ACC112 (cell line): ENCODE measurements at regions not wholly inside any gene's neighbourhood (a gene's known extent, or its start where the extent isn't known, plus 50 kb on each side); places are given as distances from the start of the nearest gene placed in this dataset.

Experiments
- H2AFZ ChIP-seq: fragments of 200-600 bp; sonication (generic); one replicate; pipeline ENCODE4 v1.6.0; 2017; ENCODE audit warnings: antibody characterized with exemption, low read length; ENCODE audit not compliant: unreplicated experiment
- H3K27ac ChIP-seq: fragments of 200-600 bp; sonication (generic); 2 replicates; pipeline ENCODE4 v1.5.1; 2014; ENCODE audit warnings: low read depth, mild to moderate bottlenecking, antibody characterized with exemption, low read length, moderate library complexity
- H3K27me3 ChIP-seq: fragments of 200-600 bp; sonication (generic); 2 replicates; pipeline ENCODE4 v1.6.1; 2014; ENCODE audit warnings: mild to moderate bottlenecking, antibody characterized with exemption, low read length, moderate library complexity, mixed read lengths; ENCODE audit not compliant: insufficient read depth
- H3K36me3 ChIP-seq: fragments of 200-600 bp; sonication (generic); 2 replicates; pipeline ENCODE4 v1.6.1; 2016; ENCODE audit warnings: mild to moderate bottlenecking, antibody characterized with exemption, low read length, moderate library complexity, mixed read lengths; ENCODE audit not compliant: insufficient read depth
- H3K4me1 ChIP-seq: fragments of 200-600 bp; sonication (generic); one replicate; pipeline ENCODE4 v1.6.1; 2016; ENCODE audit warnings: low read length, mixed read lengths; ENCODE audit not compliant: insufficient read depth, unreplicated experiment, control insufficient read depth
- H3K4me3 ChIP-seq: fragments of 200-600 bp; sonication (generic); 2 replicates; pipeline ENCODE4 v1.5.1; 2014; ENCODE audit warnings: mild to moderate bottlenecking, low read depth, low read length
- H3K79me2 ChIP-seq: fragments of 200-600 bp; sonication (generic); one replicate; pipeline ENCODE4 v1.6.0; 2016; ENCODE audit warnings: low read length; ENCODE audit not compliant: control insufficient read depth, unreplicated experiment, insufficient read depth

GRCh38 chr2:155332016-155332415, 633.5 kb downstream of the KCNJ3 start:
- Histone ChIP-seq H3K4me1 (no peaks in the 10 kb centered on the region), H3K27me3 (no peaks in the 10 kb centered on the region; the same call in none of the 2 replicates), H2AFZ (no peak overlapping the region), H3K4me3 (no peak overlapping the region), H3K36me3 (no peaks in the 10 kb centered on the region), H3K79me2 (no peaks in the 10 kb centered on the region), H3K27ac (no peak overlapping the region)

- H3K27ac ChIP-seq, result no peak overlapping the region
- no peak overlapping the region for H2AFZ ChIP-seq
- H3K36me3 ChIP-seq, result no peaks in the 10 kb centered on the region
- H3K79me2 ChIP-seq, result no peaks in the 10 kb centered on the region
- no peak overlapping the region for H3K4me3 ChIP-seq
- no peaks in the 10 kb centered on the region for H3K4me1 ChIP-seq
- H3K27me3 ChIP-seq, result peaks cover 41% of the 10 kb centered on the region
Measured at GRCh38 chr2:155320236-155320635, 621.7 kb downstream of the KCNJ3 start.

- no peak overlapping the region for H3K4me3 ChIP-seq
- H3K27ac ChIP-seq, result no peak overlapping the region
- H3K4me1 ChIP-seq, result no peaks in the 10 kb centered on the region
- no peak overlapping the region for H2AFZ ChIP-seq
- no peaks in the 10 kb centered on the region for H3K79me2 ChIP-seq
- H3K27me3 ChIP-seq, result peaks cover 41% of the 10 kb centered on the region
- H3K36me3 ChIP-seq, result no peaks in the 10 kb centered on the region
Measured at GRCh38 chr2:155318710-155319109, 620.2 kb downstream of the KCNJ3 start.

GRCh38 chr2:155315768-155316167, 617.3 kb downstream of the KCNJ3 start:
- H3K27ac ChIP-seq, result no peak overlapping the region
- H3K36me3 ChIP-seq, result no peaks in the 10 kb centered on the region
- no peaks in the 10 kb centered on the region for H3K79me2 ChIP-seq
- peaks cover 30% of the 10 kb centered on the region for H3K27me3 ChIP-seq
- H2AFZ ChIP-seq, result no peak overlapping the region
- no peaks in the 10 kb centered on the region for H3K4me1 ChIP-seq
- no peak overlapping the region for H3K4me3 ChIP-seq

- H3K27ac ChIP-seq, result no peak overlapping the region
- peak overlapping the region; percentile 5 for H2AFZ ChIP-seq
- no peaks in the 10 kb centered on the region for H3K79me2 ChIP-seq
- H3K36me3 ChIP-seq, result no peaks in the 10 kb centered on the region
- H3K27me3 ChIP-seq, result peaks cover 2% of the 10 kb centered on the region; the same call in 1 of the 2 replicates
- no peak overlapping the region for H3K4me3 ChIP-seq
- no peaks in the 10 kb centered on the region for H3K4me1 ChIP-seq
Measured at GRCh38 chr2:155310589-155310988, 612.1 kb downstream of the KCNJ3 start.

- Histone ChIP-seq H3K27ac (no peak overlapping the region), H3K36me3 (no peaks in the 10 kb centered on the region), H3K79me2 (no peaks in the 10 kb centered on the region), H3K4me3 (no peak overlapping the region), H2AFZ (no peak overlapping the region), H3K4me1 (no peaks in the 10 kb centered on the region), H3K27me3 (no peaks in the 10 kb centered on the region)
Measured at GRCh38 chr2:155309483-155309882, 611.0 kb downstream of the KCNJ3 start.

- H3K4me3 ChIP-seq, result no peak overlapping the region
- no peak overlapping the region for H2AFZ ChIP-seq
- H3K79me2 ChIP-seq, result no peaks in the 10 kb centered on the region
- no peak overlapping the region for H3K27ac ChIP-seq
- H3K27me3 ChIP-seq, result no peaks in the 10 kb centered on the region
- no peaks in the 10 kb centered on the region for H3K36me3 ChIP-seq
- H3K4me1 ChIP-seq, result no peaks in the 10 kb centered on the region
Measured at GRCh38 chr2:155308367-155309009, 610.0 kb downstream of the KCNJ3 start.

GRCh38 chr2:155301221-155301620, 602.7 kb downstream of the KCNJ3 start:
- Histone ChIP-seq H3K27me3 (0 out of 2 replicates have a peak, but pooled peaks cover 2% of the 10 kb centered on the region), H2AFZ (no peak overlapping the region)

GRCh38 chr2:155298001-155298400, 599.5 kb downstream of the KCNJ3 start:
- Histone ChIP-seq H3K36me3 (no peaks in the 10 kb centered on the region), H3K27me3 (peaks cover 18% of the 10 kb centered on the region), H3K79me2 (no peaks in the 10 kb centered on the region), H3K27ac (no peak overlapping the region), H2AFZ (no peak overlapping the region), H3K4me1 (no peaks in the 10 kb centered on the region), H3K4me3 (no peak overlapping the region)

More at GRCh38 chr2:155301221-155301620, 602.7 kb downstream of the KCNJ3 start:
- H3K4me3 ChIP-seq, result no peak overlapping the region
- no peaks in the 10 kb centered on the region for H3K36me3 ChIP-seq
- H3K79me2 ChIP-seq, result no peaks in the 10 kb centered on the region
- no peak overlapping the region for H3K27ac ChIP-seq
- H3K4me1 ChIP-seq, result no peaks in the 10 kb centered on the region

GRCh38 chr2:155294358-155294757, 595.9 kb downstream of the KCNJ3 start:
- Histone ChIP-seq H2AFZ (no peak overlapping the region), H3K27me3 (peaks cover 18% of the 10 kb centered on the region), H3K27ac (no peak overlapping the region), H3K79me2 (no peaks in the 10 kb centered on the region), H3K4me3 (no peak overlapping the region), H3K4me1 (no peaks in the 10 kb centered on the region), H3K36me3 (no peaks in the 10 kb centered on the region)

- H3K36me3 ChIP-seq, result no peaks in the 10 kb centered on the region
- H3K79me2 ChIP-seq, result no peaks in the 10 kb centered on the region
- no peaks in the 10 kb centered on the region for H3K27me3 ChIP-seq
- no peak overlapping the region for H3K27ac ChIP-seq
- H3K4me1 ChIP-seq, result no peaks in the 10 kb centered on the region
- no peak overlapping the region for H2AFZ ChIP-seq
- no peak overlapping the region for H3K4me3 ChIP-seq
Measured at GRCh38 chr2:155281907-155282306, 583.4 kb downstream of the KCNJ3 start.
